Left hindlimb (tissue), 1 donor: ENCODE measurements at regions not wholly inside any gene's neighbourhood (a gene's known extent, or its start where the extent isn't known, plus 50 kb on each side); places are given as distances from the start of the nearest gene placed in this dataset.

Experiments
- DNase-seq: peaks from one replicate; pipeline ENCODE4 v3.0.0-alpha.2; 2018

DNA sequence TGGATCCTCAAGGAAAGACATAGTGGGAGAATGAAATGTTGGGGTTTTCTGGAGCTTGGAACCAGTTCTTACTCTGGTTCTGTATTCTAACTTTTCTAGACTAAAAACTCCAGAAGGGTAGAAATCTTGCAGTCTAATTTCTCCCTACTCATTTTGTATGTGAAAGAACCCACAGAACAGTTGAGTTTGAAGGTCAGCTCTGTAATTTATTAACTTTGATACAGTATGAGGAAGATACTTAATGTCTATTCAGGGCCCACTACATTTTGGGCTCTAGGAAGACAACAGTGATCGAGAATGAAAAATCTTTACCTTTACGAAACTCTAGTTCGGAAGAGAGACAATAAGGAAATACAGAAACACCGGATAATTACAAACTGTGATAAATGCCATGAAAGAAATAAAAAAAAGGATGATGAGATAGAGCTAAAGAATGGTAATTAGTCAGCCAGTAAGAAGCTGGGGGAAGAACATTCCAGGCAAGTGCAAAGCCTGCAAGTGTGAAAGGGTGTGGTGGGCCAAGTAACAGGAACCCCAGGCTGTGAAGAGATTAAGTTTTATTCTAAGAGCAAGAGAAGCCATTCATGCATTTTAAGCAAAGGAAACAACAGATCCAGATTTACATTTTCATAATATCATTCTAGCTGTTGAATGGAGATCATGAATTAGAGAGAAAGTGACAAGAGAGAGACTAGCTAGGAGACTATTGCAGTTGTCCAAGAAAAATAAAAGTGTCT lies 159.9 kb upstream of the HMCN1 start:
- no peak for DNase-seq

DNA sequence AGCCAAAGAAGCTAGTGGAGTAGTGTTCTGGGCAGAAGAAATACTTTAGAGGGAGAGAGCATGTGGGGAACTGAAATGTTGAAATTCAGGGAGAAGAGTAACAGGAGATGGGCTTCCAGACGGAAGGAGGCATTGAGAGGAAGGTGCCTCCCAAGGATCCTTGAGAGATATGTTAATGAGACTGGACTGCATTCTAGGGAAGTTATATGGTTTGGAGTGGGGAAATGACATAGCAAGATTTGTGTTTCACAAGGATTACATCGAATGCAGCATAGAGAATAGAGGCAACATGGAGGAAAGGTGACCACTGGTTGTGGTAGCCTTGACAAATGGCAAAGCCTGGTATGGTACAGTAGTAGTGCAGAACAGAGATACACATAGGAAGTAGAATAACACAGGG lies 160.5 kb upstream of the HMCN1 start:
- DNase-seq = no peak

- DNase-seq = no peak
Observed at GRCh38 chr1:185573162-185573561, 161.0 kb upstream of the HMCN1 start.

GRCh38 chr1:185570962-185571361 lies 163.2 kb upstream of the HMCN1 start:
- no peak for DNase-seq

GRCh38 chr1:185568155-185569123 lies 165.8 kb upstream of the HMCN1 start:
- DNase-seq = no peak

GRCh38 chr1:185567440-185567839 lies 166.8 kb upstream of the HMCN1 start:
- DNase-seq = no peak

- DNase-seq = no peak
Observed at GRCh38 chr1:185566995-185567394, 167.2 kb upstream of the HMCN1 start.

- no peak for DNase-seq
Observed at GRCh38 chr1:185565302-185565701, 168.9 kb upstream of the HMCN1 start.

- no peak for DNase-seq
Observed at GRCh38 chr1:185564816-185565215, 169.4 kb upstream of the HMCN1 start.

DNA sequence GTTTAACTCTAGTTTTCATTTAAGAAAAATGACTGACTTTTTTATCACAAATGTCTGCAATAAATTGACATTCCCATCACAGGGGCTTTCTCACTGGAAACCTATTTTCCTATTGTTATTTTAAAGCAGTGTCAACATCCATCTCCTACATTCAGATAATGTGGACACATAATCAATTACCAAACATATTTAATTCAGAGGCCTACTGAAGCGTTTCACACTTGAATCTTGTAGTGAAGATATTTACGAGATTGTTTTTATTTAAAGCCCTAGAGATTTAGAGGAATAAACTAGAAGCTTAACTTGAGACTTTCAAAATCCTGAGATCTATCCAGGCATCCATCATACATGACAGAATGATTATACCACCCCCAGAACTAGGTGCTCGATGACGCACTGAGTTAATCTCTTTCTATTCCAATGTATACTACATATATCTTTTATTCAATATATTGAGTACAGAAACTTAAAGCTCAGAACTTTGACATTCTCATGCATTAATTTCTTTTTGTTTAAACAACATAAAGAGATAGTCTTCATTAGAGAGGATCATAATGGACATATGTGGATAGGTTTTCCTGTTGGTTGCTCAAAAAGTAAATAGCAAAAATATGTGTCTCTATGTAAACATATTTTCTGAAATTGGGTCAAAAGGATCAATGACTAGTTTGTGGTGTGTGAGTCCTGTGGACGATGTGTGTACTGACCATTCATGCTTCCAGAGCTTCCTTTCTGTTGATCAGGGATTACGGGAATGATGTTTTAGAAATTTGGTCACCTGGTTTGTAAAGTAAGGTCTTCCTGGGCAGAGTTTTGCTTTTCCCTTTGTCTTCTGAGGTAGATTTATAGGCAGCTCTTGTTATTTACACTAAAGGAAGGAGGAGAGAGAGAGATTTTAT lies 171.5 kb upstream of the HMCN1 start:
- no peak for DNase-seq

- no peak for DNase-seq
Observed at GRCh38 chr1:185561629-185562028, 172.6 kb upstream of the HMCN1 start.

GRCh38 chr1:185560760-185561159 lies 173.4 kb upstream of the HMCN1 start:
- no peak for DNase-seq

GRCh38 chr1:185559684-185560331 lies 174.4 kb upstream of the HMCN1 start:
- no peak for DNase-seq

DNA sequence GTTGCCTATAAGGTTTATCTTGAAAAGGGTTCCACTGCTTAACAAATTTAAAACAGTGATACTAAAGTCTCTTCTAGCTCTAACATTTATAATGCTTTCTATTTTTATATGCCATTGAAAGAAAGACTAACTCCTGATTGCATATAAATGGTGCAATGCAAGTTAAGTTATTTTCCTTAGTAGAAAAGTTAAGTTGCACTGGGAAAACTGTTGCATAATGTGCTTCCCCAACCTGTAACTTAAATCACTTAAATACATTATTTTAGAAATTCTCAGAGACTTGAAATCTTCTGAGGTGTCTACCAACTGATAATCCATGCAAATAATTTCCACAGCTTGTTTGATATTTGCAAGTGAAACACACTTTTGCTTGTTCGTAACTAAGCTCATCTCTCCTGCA lies 175.0 kb upstream of the HMCN1 start:
- DNase-seq = no peak

GRCh38 chr1:185556561-185556960 lies 177.6 kb upstream of the HMCN1 start:
- DNase-seq = no peak

- DNase-seq = no peak
Observed at GRCh38 chr1:185555743-185556142, 178.4 kb upstream of the HMCN1 start.

- no peak for DNase-seq
Observed at GRCh38 chr1:185551008-185551407, 183.2 kb upstream of the HMCN1 start.

GRCh38 chr1:185549906-185550305 lies 184.3 kb upstream of the HMCN1 start:
- no peak for DNase-seq

- no peak for DNase-seq
Observed at GRCh38 chr1:185546029-185546428, 188.2 kb upstream of the HMCN1 start.

GRCh38 chr1:185541871-185542301 lies 192.3 kb upstream of the HMCN1 start:
- no peak for DNase-seq

DNA sequence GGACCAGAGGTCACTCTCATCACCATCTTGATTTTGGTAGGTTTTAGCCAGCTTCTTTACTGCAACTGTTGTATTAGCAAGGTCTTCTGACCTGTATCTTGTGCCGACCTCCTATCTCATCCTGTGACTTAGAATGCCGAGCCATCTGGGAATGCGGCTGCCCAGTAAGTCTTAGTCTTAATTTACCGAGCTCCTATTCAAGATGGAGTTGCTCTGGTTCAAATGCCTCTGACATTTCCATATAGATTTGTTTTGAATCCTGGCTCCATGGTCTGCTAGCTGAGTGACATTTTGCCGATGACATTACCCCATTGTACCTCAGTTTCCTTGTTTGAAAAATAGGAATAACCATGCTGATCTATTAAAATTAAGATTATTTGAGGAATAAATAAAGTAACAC lies 193.9 kb upstream of the HMCN1 start:
- DNase-seq = no peak

GRCh38 chr1:185539277-185539943 lies 194.8 kb upstream of the HMCN1 start:
- DNase-seq = no peak
